PC-9 (cell line): ENCODE measurements at regions not wholly inside any gene's neighbourhood (a gene's known extent, or its start where the extent isn't known, plus 50 kb on each side); places are given as distances from the start of the nearest gene placed in this dataset.
"Not testable (repeated sequence)": the region's sequence is repeated elsewhere in the genome, so short reads cannot be mapped to it uniquely, and the experiment has no call there.

Experiments used
- CTCF ChIP-seq: fragments of 200-600 bp; sonication (generic); conservative IDR thresholded peaks from 2 replicates; pipeline ENCODE4 v1.6.1; 2017; ENCODE audit warnings: mixed run types, antibody characterized with exemption, mild to moderate bottlenecking, moderate library complexity
- EZH2 ChIP-seq: fragments of 200-600 bp; sonication (generic); IDR thresholded peaks from 2 replicates; pipeline ENCODE4 v1.8.0; 2017; ENCODE audit warnings: antibody characterized with exemption, low read depth

DNA sequence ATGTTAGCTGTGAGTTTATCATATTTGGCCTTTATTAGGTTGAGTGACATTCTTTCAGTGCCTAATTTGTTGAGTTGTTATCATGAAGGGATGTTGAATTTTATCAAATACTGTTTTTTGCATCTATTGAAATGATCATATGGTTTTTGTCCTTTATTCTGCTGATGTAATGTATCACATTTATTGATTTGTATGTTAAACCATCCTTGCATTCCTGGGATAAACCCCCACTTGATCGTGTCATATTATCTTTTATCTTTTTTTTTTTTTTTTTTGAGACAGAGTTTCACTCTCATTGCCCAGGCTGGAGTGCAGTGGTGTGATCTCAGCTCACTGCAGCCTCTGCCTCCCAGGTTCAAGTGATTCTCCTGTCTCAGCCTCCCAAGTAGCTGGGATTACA is 51.9 kb upstream of the MFGE8 start:
- TF ChIP-seq CTCF, EZH2: not testable (repeated sequence)
